Hepatocyte (in vitro differentiated cells): ENCODE measurements at regions not wholly inside any gene's neighbourhood (a gene's known extent, or its start where the extent isn't known, plus 50 kb on each side); places are given as distances from the start of the nearest gene placed in this dataset.
A peak's percentile ranks its signal among the peaks of the same experiment; 100 is the strongest.

ENCODE experiments used
- DNase-seq: peaks from one replicate; pipeline ENCODE4 v3.0.0-alpha.2; 2016; ENCODE audit warnings: low spot score
- H2AFZ ChIP-seq: fragments of 200-600 bp; sonication (generic); 2 replicates; pipeline ENCODE4 v1.6.0; 2016; ENCODE audit warnings: antibody characterized with exemption, mild to moderate bottlenecking
- H3K27ac ChIP-seq: fragments of 200-600 bp; sonication (generic); 2 replicates; pipeline ENCODE4 v1.5.1; 2016; ENCODE audit warnings: mild to moderate bottlenecking
- H3K27me3 ChIP-seq: fragments of 200-600 bp; sonication (generic); 2 replicates; pipeline ENCODE4 v1.6.1; 2016
- H3K36me3 ChIP-seq: fragments of 200-600 bp; sonication (generic); replicated peaks from 2 replicates; pipeline ENCODE4 v1.5.1; 2016; ENCODE audit warnings: low read depth; ENCODE audit not compliant: insufficient read depth
- H3K4me1 ChIP-seq: fragments of 200-600 bp; sonication (generic); 2 replicates; pipeline ENCODE4 v1.5.1; 2016; ENCODE audit warnings: mild to moderate bottlenecking, moderate library complexity; ENCODE audit not compliant: insufficient read depth
- H3K4me2 ChIP-seq: fragments of 200-600 bp; sonication (generic); 2 replicates; pipeline ENCODE4 v1.6.0; 2016
- H3K4me3 ChIP-seq: fragments of 200-600 bp; sonication (generic); 2 replicates; pipeline ENCODE4 v1.5.1; 2016; ENCODE audit warnings: mild to moderate bottlenecking
- H3K79me2 ChIP-seq: fragments of 200-600 bp; sonication (generic); 2 replicates; pipeline ENCODE4 v1.6.0; 2017; ENCODE audit warnings: mild to moderate bottlenecking
- H3K9me2 ChIP-seq: fragments of 200-600 bp; sonication (generic); replicated peaks from 2 replicates; pipeline ENCODE4 v1.6.0; 2017; ENCODE audit warnings: mild to moderate bottlenecking; ENCODE audit not compliant: insufficient read depth
- H3K9me3 ChIP-seq: fragments of 200-600 bp; sonication (generic); 2 replicates; pipeline ENCODE4 v1.5.1; 2016; ENCODE audit warnings: low read depth, mild to moderate bottlenecking
- H4K20me1 ChIP-seq: fragments of 200-600 bp; sonication (generic); 2 replicates; pipeline ENCODE4 v1.6.0; 2016; ENCODE audit warnings: mild to moderate bottlenecking; ENCODE audit not compliant: insufficient read depth, poor library complexity, severe bottlenecking
- CTCF ChIP-seq: fragments of 200-600 bp; sonication (generic); IDR thresholded peaks from 2 replicates; pipeline ENCODE4 v1.5.1; 2016; ENCODE audit warnings: antibody characterized with exemption, mild to moderate bottlenecking; ENCODE audit not compliant: poor library complexity
- EZH2 ChIP-seq: fragments of 200-600 bp; sonication (generic); IDR thresholded peaks from 2 replicates; pipeline ENCODE4 v1.6.1; 2016; ENCODE audit warnings: antibody characterized with exemption, mild to moderate bottlenecking, borderline replicate concordance
- EZH2phosphoT487 ChIP-seq: fragments of 200-600 bp; sonication (generic); IDR thresholded peaks from one replicate; pipeline ENCODE4 v1.6.1; 2018; ENCODE audit warnings: antibody characterized with exemption, mild to moderate bottlenecking, low read depth, moderate library complexity; ENCODE audit not compliant: unreplicated experiment, severe bottlenecking
- WGBS: methylation state at CpG from one replicate; pipeline ENCODE4 v1.1.6; 2016; ENCODE audit warnings: low lambda C conversion rate; ENCODE audit errors: missing lambda C conversion rate; 5-methylcytosine and 5-hydroxymethylcytosine counted together

GRCh38 chr20:59424976-59425375, 124.6 kb downstream of the EDN3 start:
- H3K9me2 ChIP-seq = no peaks in the 10 kb centered on the region
- H3K27me3 ChIP-seq = no peaks in the 10 kb centered on the region
- H3K9me3 ChIP-seq = no peaks in the 10 kb centered on the region
- no peak for TF ChIP-seq EZH2phosphoT487
- TF ChIP-seq EZH2 = no peak
- no peak for TF ChIP-seq CTCF
- H3K4me1 ChIP-seq = peaks cover 9% of the 10 kb centered on the region
- no peaks in the 10 kb centered on the region for H3K79me2 ChIP-seq
- no peak for DNase-seq
- H3K4me3 ChIP-seq = no peak overlapping the region
- no peaks in the 10 kb centered on the region for H3K36me3 ChIP-seq
- no peak overlapping the region for H3K4me2 ChIP-seq
- no peak overlapping the region for H2AFZ ChIP-seq
- H3K27ac ChIP-seq = no peak overlapping the region
- 88% methylated on average over 13 of the region's 13 CpGs for WGBS
- H4K20me1 ChIP-seq = no peaks in the 10 kb centered on the region

- Histone ChIP-seq H3K4me1 (peaks cover 9% of the 10 kb centered on the region), H2AFZ (no peak overlapping the region), H3K27ac (no peak overlapping the region), H3K79me2 (no peaks in the 10 kb centered on the region), H4K20me1 (no peaks in the 10 kb centered on the region), H3K4me2 (no peak overlapping the region), H3K36me3 (no peaks in the 10 kb centered on the region), H3K9me3 (no peaks in the 10 kb centered on the region), H3K27me3 (no peaks in the 10 kb centered on the region), H3K9me2 (no peaks in the 10 kb centered on the region), H3K4me3 (no peak overlapping the region)
- no peak for DNase-seq
- no peak for TF ChIP-seq CTCF
- TF ChIP-seq EZH2 = no peak
- no peak for TF ChIP-seq EZH2phosphoT487
- WGBS = 87% methylated on average over 5 of the region's 5 CpGs
These were observed 125.2 kb downstream of the EDN3 start for GRCh38 chr20:59425572-59425971.

GRCh38 chr20:59428006-59428405, 127.6 kb downstream of the EDN3 start:
- H3K36me3 ChIP-seq = no peaks in the 10 kb centered on the region
- no peaks in the 10 kb centered on the region for H3K9me3 ChIP-seq
- H3K79me2 ChIP-seq = no peaks in the 10 kb centered on the region
- H2AFZ ChIP-seq = no peak overlapping the region
- no peak overlapping the region for H3K4me2 ChIP-seq
- H4K20me1 ChIP-seq = no peaks in the 10 kb centered on the region
- no peaks in the 10 kb centered on the region for H3K9me2 ChIP-seq
- H3K27ac ChIP-seq = no peak overlapping the region
- DNase-seq = no peak
- TF ChIP-seq EZH2phosphoT487 = no peak
- TF ChIP-seq CTCF = no peak
- no peak for TF ChIP-seq EZH2
- no peaks in the 10 kb centered on the region for H3K27me3 ChIP-seq
- H3K4me1 ChIP-seq = peaks cover 4% of the 10 kb centered on the region
- H3K4me3 ChIP-seq = no peak overlapping the region

- H3K27ac ChIP-seq = no peak overlapping the region
- no peak overlapping the region for H2AFZ ChIP-seq
- H3K4me3 ChIP-seq = no peak overlapping the region
- no peaks in the 10 kb centered on the region for H3K36me3 ChIP-seq
- DNase-seq = no peak
- TF ChIP-seq CTCF (peak; percentile 9), EZH2phosphoT487 (no peak), EZH2 (no peak)
- no peaks in the 10 kb centered on the region for H4K20me1 ChIP-seq
- WGBS = 85% methylated on average over 13 of the region's 13 CpGs
- H3K9me3 ChIP-seq = no peaks in the 10 kb centered on the region
- H3K4me2 ChIP-seq = no peak overlapping the region
- no peaks in the 10 kb centered on the region for H3K27me3 ChIP-seq
- no peaks in the 10 kb centered on the region for H3K4me1 ChIP-seq
- H3K79me2 ChIP-seq = no peaks in the 10 kb centered on the region
- H3K9me2 ChIP-seq = no peaks in the 10 kb centered on the region
These were observed 128.2 kb downstream of the EDN3 start for GRCh38 chr20:59428441-59429205.
